Gastrocnemius medialis (tissue), 4 donors: ENCODE measurements at regions not wholly inside any gene's neighbourhood (a gene's known extent, or its start where the extent isn't known, plus 50 kb on each side); places are given as distances from the start of the nearest gene placed in this dataset.
A peak's percentile ranks its signal among the peaks of the same experiment; 100 is the strongest.

Source experiments
- ATAC-seq, 2 donors: fragments of 150-250 bp; one replicate each; pipeline ENCODE4 v1.9.1; 2016
- DNase-seq, 2 donors: peaks; one replicate each; pipeline ENCODE4 v3.0.0-alpha.2; 2019
- H3K27ac ChIP-seq, 4 donors: fragments of 200-600 bp; sonication (generic); 1 replicate in 1 of 4; 2 replicates in 3 of 4; pipeline ENCODE4 v1.5.1; 2016 to 2018; ENCODE audit warnings: mild to moderate bottlenecking in 2 of 4, moderate library complexity in 1 of 4
- H3K27me3 ChIP-seq, 3 donors: fragments of 200-600 bp; sonication (generic) in 2 of 3; 1 replicate in 1 of 3; 2 replicates in 2 of 3; pipeline versions ENCODE4 v1.5.1 to v1.6.0; 2016 to 2019; ENCODE audit warnings: mild to moderate bottlenecking in 1 of 3, moderate library complexity in 1 of 3
- H3K36me3 ChIP-seq, 2 donors: fragments of 200-600 bp; sonication (generic) in 1 of 2; one replicate each; pipeline ENCODE4 v1.5.1; 2017 to 2018
- H3K4me1 ChIP-seq, 2 donors: fragments of 200-600 bp; sonication (generic) in 1 of 2; one replicate each; pipeline ENCODE4 v1.5.1; 2016 to 2017; ENCODE audit warnings: mild to moderate bottlenecking in 2 of 2
- H3K4me3 ChIP-seq, 4 donors: fragments of 200-600 bp; sonication (generic) in 3 of 4; 1 replicate in 1 of 4; 2 replicates in 3 of 4; pipeline ENCODE4 v1.5.1; 2016 to 2019; ENCODE audit warnings: mild to moderate bottlenecking in 2 of 4
- H3K9me3 ChIP-seq, 3 donors: fragments of 200-600 bp; sonication (generic) in 2 of 3; 1 replicate in 1 of 3; 2 replicates in 2 of 3; pipeline ENCODE4 v1.5.1; 2016 to 2019
- POLR2A ChIP-seq, 2 donors: fragments of 450-650 bp; IDR thresholded peaks; one replicate each; pipeline ENCODE4 v1.6.1; 2017; ENCODE audit warnings: antibody characterized with exemption in 2 of 2, mild to moderate bottlenecking in 2 of 2, moderate library complexity in 2 of 2
- in situ Hi-C, 4 donors: fragments of 200-750 bp; cut with MboI; loops; one replicate each; pipeline versions ENCODE4 v1.15.0 to v1.8.0; 2017; ENCODE audit warnings: low sequenced_read_pairs in 4 of 4
- intact Hi-C: fragments of 100-400 bp; cut with DNase I; formaldehyde crosslinking; loops from one replicate; pipeline ENCODE4 v1.15.1; 2023; ENCODE audit warnings: low total_unique reads
- TF ChIP-seq, protein P1 (sequence below), 5 experiments: fragments of 450-650 bp in 3 of 5; fragments of 200-600 bp in 2 of 5; sonication (generic) in 2 of 5; IDR thresholded peaks in 4 of 5; conservative IDR thresholded peaks in 1 of 5; 1 replicate in 4 of 5; 2 replicates in 1 of 5; pipeline ENCODE4 v1.5.1; 2016 to 2019; ENCODE audit warnings: antibody characterized with exemption in 5 of 5, mild to moderate bottlenecking in 3 of 5, moderate library complexity in 3 of 5

DNA sequence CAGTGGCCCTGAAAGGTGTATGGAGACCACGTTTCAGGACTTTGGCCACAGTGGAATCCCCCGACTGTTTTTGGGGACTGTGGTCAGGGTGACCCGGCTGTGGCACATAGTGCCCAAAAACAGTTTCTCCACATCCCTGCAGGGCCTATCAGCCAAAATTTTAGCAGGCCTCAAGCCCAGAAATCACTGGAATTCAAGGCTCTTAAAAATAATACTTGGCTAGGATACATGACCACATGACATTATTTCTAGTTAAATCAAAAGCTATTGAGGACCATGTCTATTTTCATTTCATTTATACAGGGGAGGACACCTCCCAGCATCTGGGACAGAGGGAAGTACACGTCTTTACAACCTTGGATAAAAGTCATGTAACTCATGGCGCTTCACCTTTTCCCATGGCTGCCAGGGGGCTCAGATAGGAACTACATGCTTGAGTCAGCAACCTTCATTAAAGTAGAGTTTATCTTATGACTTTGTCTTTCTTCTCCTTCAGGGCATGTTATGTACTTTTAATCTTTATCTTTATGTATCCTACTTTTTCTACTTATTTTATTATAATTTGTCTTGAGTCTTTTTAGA is 70.8 kb upstream of the CD93 start:
- no peaks in the 10 kb centered on the region for H3K36me3 ChIP-seq
- ATAC-seq (no peak), DNase-seq (no peak)
- peak overlapping the region; percentile 42 to 56 (median 48) for H3K27ac ChIP-seq
- no peak for TF ChIP-seq POLR2A (IDR thresholded peaks at IDR 0.05)
- TF ChIP-seq, protein P1, sequence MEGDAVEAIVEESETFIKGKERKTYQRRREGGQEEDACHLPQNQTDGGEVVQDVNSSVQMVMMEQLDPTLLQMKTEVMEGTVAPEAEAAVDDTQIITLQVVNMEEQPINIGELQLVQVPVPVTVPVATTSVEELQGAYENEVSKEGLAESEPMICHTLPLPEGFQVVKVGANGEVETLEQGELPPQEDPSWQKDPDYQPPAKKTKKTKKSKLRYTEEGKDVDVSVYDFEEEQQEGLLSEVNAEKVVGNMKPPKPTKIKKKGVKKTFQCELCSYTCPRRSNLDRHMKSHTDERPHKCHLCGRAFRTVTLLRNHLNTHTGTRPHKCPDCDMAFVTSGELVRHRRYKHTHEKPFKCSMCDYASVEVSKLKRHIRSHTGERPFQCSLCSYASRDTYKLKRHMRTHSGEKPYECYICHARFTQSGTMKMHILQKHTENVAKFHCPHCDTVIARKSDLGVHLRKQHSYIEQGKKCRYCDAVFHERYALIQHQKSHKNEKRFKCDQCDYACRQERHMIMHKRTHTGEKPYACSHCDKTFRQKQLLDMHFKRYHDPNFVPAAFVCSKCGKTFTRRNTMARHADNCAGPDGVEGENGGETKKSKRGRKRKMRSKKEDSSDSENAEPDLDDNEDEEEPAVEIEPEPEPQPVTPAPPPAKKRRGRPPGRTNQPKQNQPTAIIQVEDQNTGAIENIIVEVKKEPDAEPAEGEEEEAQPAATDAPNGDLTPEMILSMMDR (IDR thresholded peaks at IDR 0.05 in 4 of 5, conservative IDR thresholded peaks at IDR 0.05 in 1 of 5), result no peak
- no peaks in the 10 kb centered on the region for H3K27me3 ChIP-seq
- H3K9me3 ChIP-seq, result no peaks in the 10 kb centered on the region
- in situ Hi-C loops, result loop anchor here (10.0 to 25.0 kb wide), 2 partner anchors 198 to 480 kb away; partner anchors contain the start of genes CST3 (in 4 of the 4) and NXT1 (in 2 of the 4)
- H3K4me3 ChIP-seq, result no peak overlapping the region
- H3K4me1 ChIP-seq, result peaks cover 66 to 85% of the 10 kb centered on the region in 2 donors
- intact Hi-C loops, result no loop called here

- H3K36me3 ChIP-seq, result no peaks in the 10 kb centered on the region
- no peak for TF ChIP-seq POLR2A (IDR thresholded peaks at IDR 0.05)
- TF ChIP-seq, protein P1 (IDR thresholded peaks at IDR 0.05 in 4 of 5, conservative IDR thresholded peaks at IDR 0.05 in 1 of 5), result no peak
- intact Hi-C loops (no loop called here), in situ Hi-C loops (loop anchor here (10.0 to 25.0 kb wide), 2 partner anchors 198 to 481 kb away; partner anchors contain the start of genes CST3 (in 4 of the 4) and NXT1 (in 2 of the 4))
- no peaks in the 10 kb centered on the region for H3K27me3 ChIP-seq
- no peak overlapping the region for H3K4me3 ChIP-seq
- H3K9me3 ChIP-seq, result no peaks in the 10 kb centered on the region
- peak in 1 of 2 donors; percentile 64 for DNase-seq
- peak in 1 of 2 donors; percentile 18 for ATAC-seq
- peak overlapping the region; percentile 42 to 56 (median 48) for H3K27ac ChIP-seq
- peaks cover 66 to 85% of the 10 kb centered on the region in 2 donors for H3K4me1 ChIP-seq
Measured at GRCh38 chr20:23156170-23156841, 70.2 kb upstream of the CD93 start.

DNA sequence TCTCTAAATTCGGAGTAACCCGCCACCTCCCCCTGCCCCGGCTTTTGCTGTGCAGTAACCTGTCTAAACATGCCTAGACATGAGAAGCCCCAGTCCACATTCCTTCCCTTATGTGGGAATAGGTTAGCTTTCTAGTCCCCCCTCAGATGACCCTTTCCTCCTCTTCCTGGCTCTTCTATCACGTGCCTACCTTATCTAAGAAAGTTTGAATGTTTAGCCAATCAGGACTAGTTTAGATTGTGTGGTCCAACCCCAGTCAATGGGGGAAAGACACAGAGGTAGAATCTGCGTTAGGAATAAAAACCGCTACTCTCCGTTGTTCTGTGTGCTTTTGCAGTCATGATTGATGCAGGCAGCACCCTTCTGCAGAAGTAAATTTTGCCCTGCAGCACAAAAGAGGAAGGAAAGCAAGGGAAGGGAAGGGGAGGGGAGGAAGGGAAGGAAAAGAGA is 69.0 kb upstream of the CD93 start:
- intact Hi-C loops, result no loop called here

GRCh38 chr20:23153696-23154341 is 67.7 kb upstream of the CD93 start:
- DNase-seq, result no peak
- ATAC-seq, result no peak
- Histone ChIP-seq H3K4me1 (peaks cover 67 to 87% of the 10 kb centered on the region in 2 donors), H3K9me3 (no peaks in the 10 kb centered on the region), H3K4me3 (no peak overlapping the region), H3K27me3 (no peaks in the 10 kb centered on the region), H3K36me3 (no peaks in the 10 kb centered on the region), H3K27ac (peak overlapping the region; percentile 94 to 99 (median 94))
- TF ChIP-seq POLR2A (IDR thresholded peaks at IDR 0.05), result no peak
- in situ Hi-C loops, result loop anchor here (10.0 to 25.0 kb wide), 2 partner anchors 201 to 483 kb away; partner anchors contain the start of genes CST3 (in 4 of the 4) and NXT1 (in 2 of the 4)
- intact Hi-C loops, result loop anchor here (2.0 kb wide), 2 partner anchors 17 to 207 kb away; no protein-coding TSS in a partner anchor

More for the DNA sequence above, 69.0 kb upstream of the CD93 start:
- Histone ChIP-seq H3K4me1 (peaks cover 66 to 85% of the 10 kb centered on the region in 2 donors), H3K9me3 (no peaks in the 10 kb centered on the region), H3K4me3 (no peak overlapping the region), H3K27ac (peak overlapping the region; percentile 94 to 99 (median 94)), H3K36me3 (no peaks in the 10 kb centered on the region), H3K27me3 (no peaks in the 10 kb centered on the region)
- TF ChIP-seq, protein P1 (IDR thresholded peaks at IDR 0.05 in 4 of 5, conservative IDR thresholded peaks at IDR 0.05 in 1 of 5), result no peak
- no peak for TF ChIP-seq POLR2A (IDR thresholded peaks at IDR 0.05)
- ATAC-seq (no peak), DNase-seq (no peak)
- in situ Hi-C loops, result loop anchor here (10.0 to 25.0 kb wide), 2 partner anchors 200 to 482 kb away; partner anchors contain the start of genes CST3 (in 4 of the 4) and NXT1 (in 2 of the 4)
